Trophoblast cell (in vitro differentiated cells and primary cell): ENCODE measurements at regions not wholly inside any gene's neighbourhood (a gene's known extent, or its start where the extent isn't known, plus 50 kb on each side); places are given as distances from the start of the nearest gene placed in this dataset.
"Not testable (repeated sequence)": the region's sequence is repeated elsewhere in the genome, so short reads cannot be mapped to it uniquely, and the experiment has no call there.

Experiments used
- DNase-seq, 2 donors: peaks; one replicate each; pipeline ENCODE4 v3.0.0-alpha.2; 2016
- H2AFZ ChIP-seq: 2 replicates; pipeline ENCODE4 v1.6.1; 2013; ENCODE audit warnings: low read length, moderate library complexity, mild to moderate bottlenecking; ENCODE audit not compliant: insufficient read depth, poor library complexity
- H2AK5ac ChIP-seq: 2 replicates; pipeline ENCODE4 v1.6.1; 2013; ENCODE audit warnings: mild to moderate bottlenecking, low read length
- H2BK120ac ChIP-seq: 2 replicates; pipeline ENCODE4 v1.6.1; 2013; ENCODE audit warnings: low read length, mild to moderate bottlenecking, moderate library complexity; ENCODE audit not compliant: insufficient read depth, poor library complexity
- H2BK12ac ChIP-seq: 2 replicates; pipeline ENCODE4 v1.6.1; 2013; ENCODE audit warnings: mild to moderate bottlenecking, low read length, moderate library complexity
- H2BK5ac ChIP-seq: 2 replicates; pipeline ENCODE4 v1.6.1; 2013; ENCODE audit warnings: low read length, low read depth, moderate library complexity, mild to moderate bottlenecking; ENCODE audit not compliant: poor library complexity
- H3K14ac ChIP-seq: 2 replicates; pipeline ENCODE4 v1.6.1; 2013; ENCODE audit warnings: mild to moderate bottlenecking, low read length
- H3K18ac ChIP-seq: 2 replicates; pipeline ENCODE4 v1.6.1; 2013; ENCODE audit warnings: mild to moderate bottlenecking, low read length
- H3K23ac ChIP-seq: 2 replicates; pipeline ENCODE4 v1.6.1; 2013; ENCODE audit warnings: low read length
- H3K27ac ChIP-seq: 2 replicates; pipeline ENCODE4 v1.5.1; 2013; ENCODE audit warnings: low read depth, mild to moderate bottlenecking, inconsistent platforms, low read length, moderate library complexity
- H3K27me3 ChIP-seq: 2 replicates; pipeline ENCODE4 v1.6.1; 2013; ENCODE audit warnings: inconsistent platforms, mild to moderate bottlenecking, low read length, moderate library complexity; ENCODE audit not compliant: insufficient read depth
- H3K36me3 ChIP-seq, 2 experiments: 1 replicate in 1 of 2; 2 replicates in 1 of 2; pipeline ENCODE4 v1.6.1; 2013; ENCODE audit warnings: low read length in 2 of 2, mild to moderate bottlenecking in 2 of 2, moderate library complexity in 1 of 2; ENCODE audit not compliant: insufficient read depth in 2 of 2, control insufficient read depth in 1 of 2
- H3K4ac ChIP-seq: 2 replicates; pipeline ENCODE4 v1.6.1; 2013; ENCODE audit warnings: low read depth, mild to moderate bottlenecking, low read length, moderate library complexity
- H3K4me1 ChIP-seq, 2 experiments: 1 replicate in 1 of 2; 2 replicates in 1 of 2; pipeline ENCODE4 v1.6.1; 2013; ENCODE audit warnings: low read length in 2 of 2, mild to moderate bottlenecking in 2 of 2, moderate library complexity in 1 of 2; ENCODE audit not compliant: insufficient read depth in 2 of 2, control insufficient read depth in 1 of 2
- H3K4me2 ChIP-seq: 2 replicates; pipeline ENCODE4 v1.6.1; 2013; ENCODE audit warnings: inconsistent platforms, mild to moderate bottlenecking, low read length, moderate library complexity
- H3K4me3 ChIP-seq: 2 replicates; pipeline ENCODE4 v1.5.1; 2013; ENCODE audit warnings: mild to moderate bottlenecking, low read depth, low read length, inconsistent platforms
- H3K79me1 ChIP-seq: one replicate; pipeline ENCODE4 v1.6.1; 2013; ENCODE audit warnings: low read length
- H3K79me2 ChIP-seq: 2 replicates; pipeline ENCODE4 v1.6.1; 2013; ENCODE audit warnings: low read length, mild to moderate bottlenecking; ENCODE audit not compliant: control insufficient read depth, insufficient read depth, poor library complexity
- H3K9ac ChIP-seq: 2 replicates; pipeline ENCODE4 v1.6.1; 2013; ENCODE audit warnings: mild to moderate bottlenecking, low read length
- H3K9me3 ChIP-seq: 2 replicates; pipeline ENCODE4 v1.6.1; 2013; ENCODE audit warnings: low read depth, mild to moderate bottlenecking, control low read depth, inconsistent platforms, low read length; ENCODE audit not compliant: insufficient read depth
- H4K12ac ChIP-seq: 2 replicates; pipeline ENCODE4 v1.6.1; 2013; ENCODE audit warnings: low read depth, mild to moderate bottlenecking, low read length, moderate library complexity
- H4K8ac ChIP-seq: 2 replicates; pipeline ENCODE4 v1.6.1; 2013; ENCODE audit warnings: low read depth, mild to moderate bottlenecking, low read length, moderate library complexity
- H4K91ac ChIP-seq: one replicate; pipeline ENCODE4 v1.6.1; 2013; ENCODE audit warnings: low read depth, mild to moderate bottlenecking, low read length, moderate library complexity
- WGBS: extraction: QIAGEN DNeasy Blood & Tissue Kit; methylation state at CpG from one replicate; pipeline ENCODE4 v1.1.7; 2013; ENCODE audit warnings: missing lambda C conversion rate; ENCODE audit not compliant: insufficient read length, insufficient coverage; ENCODE audit errors: extremely low coverage; 5-methylcytosine and 5-hydroxymethylcytosine counted together

DNA sequence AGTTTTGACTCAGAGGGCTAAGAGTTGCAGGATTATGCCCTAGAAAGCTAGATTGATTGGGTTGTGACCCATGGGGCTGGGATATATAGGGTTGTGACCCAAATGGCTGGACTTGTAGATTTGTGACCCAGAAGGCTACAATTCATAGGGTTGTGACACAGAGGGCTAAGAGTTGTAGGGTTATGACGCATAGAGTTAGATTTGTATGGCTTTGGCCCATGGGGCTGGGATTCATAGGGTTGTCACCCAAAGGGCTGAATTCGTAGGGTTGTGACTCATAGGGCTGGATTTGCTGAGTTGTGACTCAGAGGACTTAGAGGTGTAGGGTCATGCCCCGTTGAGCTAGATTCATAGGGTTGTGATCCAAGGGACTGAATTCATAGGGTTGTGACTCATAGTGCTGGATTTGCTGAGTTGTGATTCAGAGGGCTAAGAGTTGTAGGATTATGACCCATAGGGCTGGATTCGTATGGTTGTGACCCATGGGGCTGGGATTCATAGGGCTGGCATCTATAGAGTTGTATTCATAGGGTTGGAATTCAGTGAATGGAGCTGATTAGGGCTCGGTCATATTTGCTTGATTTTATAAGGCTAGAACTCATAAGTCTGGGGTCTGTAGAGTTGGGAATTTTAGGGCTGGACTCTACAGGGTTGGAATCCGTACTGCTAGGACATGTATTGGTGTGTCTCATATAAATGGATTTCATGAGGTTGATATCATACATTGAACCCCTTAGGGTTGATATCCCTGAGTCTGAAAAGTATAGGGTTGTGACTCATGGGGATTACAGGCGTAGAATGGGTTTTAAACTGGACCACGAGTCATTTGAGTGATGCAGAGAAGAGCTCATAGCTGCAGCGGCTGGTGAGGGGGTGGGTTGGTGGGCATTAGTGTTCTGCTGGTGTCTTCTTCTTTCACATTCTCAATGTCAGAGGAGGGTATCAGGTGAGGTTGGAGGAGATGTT, 125.7 kb downstream of the CRLF2 start:
- no peaks in the 10 kb centered on the region for H3K79me2 ChIP-seq
- no peaks in the 10 kb centered on the region for H3K9me3 ChIP-seq

GRCh38 chrX:1085871-1086270, 126.6 kb downstream of the CRLF2 start:
- H3K27ac ChIP-seq, H3K79me1 ChIP-seq, H2AFZ ChIP-seq, H3K9me3 ChIP-seq, H4K8ac ChIP-seq, H4K12ac ChIP-seq, DNase-seq, H3K27me3 ChIP-seq, H3K4me3 ChIP-seq, H3K79me2 ChIP-seq, H2AK5ac ChIP-seq, H4K91ac ChIP-seq, H3K23ac ChIP-seq, H2BK5ac ChIP-seq, H3K9ac ChIP-seq, H3K36me3 ChIP-seq, H3K4ac ChIP-seq, H3K14ac ChIP-seq, H2BK120ac ChIP-seq, H3K4me1 ChIP-seq, H3K18ac ChIP-seq, H3K4me2 ChIP-seq, H2BK12ac ChIP-seq: not testable (repeated sequence)
- WGBS = no CpG with 5 or more reads among the region's 2 CpGs

More for the DNA sequence above, 125.7 kb downstream of the CRLF2 start:
- Histone ChIP-seq H2BK5ac (no peak overlapping the region), H3K18ac (no peak overlapping the region), H4K91ac (no peak overlapping the region), H3K36me3 (no peaks in the 10 kb centered on the region), H2BK12ac (no peak overlapping the region), H3K14ac (no peak overlapping the region), H3K79me1 (no peaks in the 10 kb centered on the region), H3K27ac (no peak overlapping the region), H4K12ac (no peak overlapping the region), H3K4me1 (no peaks in the 10 kb centered on the region), H2AFZ (no peak overlapping the region), H2BK120ac (no peak overlapping the region), H3K4ac (no peak overlapping the region), H3K4me3 (no peak overlapping the region), H2AK5ac (no peak overlapping the region), H3K9ac (no peak overlapping the region), H3K4me2 (no peak overlapping the region), H3K27me3 (no peaks in the 10 kb centered on the region), H3K23ac (no peak overlapping the region), H4K8ac (no peak overlapping the region)
- DNase-seq = no peak
- WGBS = no CpG with 5 or more reads among the region's 9 CpGs

- no peak overlapping the region for H2AFZ ChIP-seq
- no peak overlapping the region for H2BK120ac ChIP-seq
- no peaks in the 10 kb centered on the region for H3K4me1 ChIP-seq
- no peak overlapping the region for H4K8ac ChIP-seq
- no peaks in the 10 kb centered on the region for H3K9me3 ChIP-seq
- no peak for DNase-seq
- H3K4ac ChIP-seq = no peak overlapping the region
- no peak overlapping the region for H2BK5ac ChIP-seq
- H3K36me3 ChIP-seq = no peaks in the 10 kb centered on the region
- H3K27me3 ChIP-seq = no peaks in the 10 kb centered on the region
- no peak overlapping the region for H2BK12ac ChIP-seq
- no peak overlapping the region for H3K23ac ChIP-seq
- no peaks in the 10 kb centered on the region for H3K79me2 ChIP-seq
- no peak overlapping the region for H4K91ac ChIP-seq
- H3K4me2 ChIP-seq = no peak overlapping the region
- H3K18ac ChIP-seq = no peak overlapping the region
- no CpG with 5 or more reads among the region's 6 CpGs for WGBS
- H3K79me1 ChIP-seq = no peaks in the 10 kb centered on the region
- no peak overlapping the region for H3K4me3 ChIP-seq
- no peak overlapping the region for H2AK5ac ChIP-seq
- no peak overlapping the region for H3K27ac ChIP-seq
- no peak overlapping the region for H4K12ac ChIP-seq
- H3K14ac ChIP-seq = no peak overlapping the region
- H3K9ac ChIP-seq = no peak overlapping the region
Observed at GRCh38 chrX:1084689-1085088, 127.8 kb downstream of the CRLF2 start.

DNA sequence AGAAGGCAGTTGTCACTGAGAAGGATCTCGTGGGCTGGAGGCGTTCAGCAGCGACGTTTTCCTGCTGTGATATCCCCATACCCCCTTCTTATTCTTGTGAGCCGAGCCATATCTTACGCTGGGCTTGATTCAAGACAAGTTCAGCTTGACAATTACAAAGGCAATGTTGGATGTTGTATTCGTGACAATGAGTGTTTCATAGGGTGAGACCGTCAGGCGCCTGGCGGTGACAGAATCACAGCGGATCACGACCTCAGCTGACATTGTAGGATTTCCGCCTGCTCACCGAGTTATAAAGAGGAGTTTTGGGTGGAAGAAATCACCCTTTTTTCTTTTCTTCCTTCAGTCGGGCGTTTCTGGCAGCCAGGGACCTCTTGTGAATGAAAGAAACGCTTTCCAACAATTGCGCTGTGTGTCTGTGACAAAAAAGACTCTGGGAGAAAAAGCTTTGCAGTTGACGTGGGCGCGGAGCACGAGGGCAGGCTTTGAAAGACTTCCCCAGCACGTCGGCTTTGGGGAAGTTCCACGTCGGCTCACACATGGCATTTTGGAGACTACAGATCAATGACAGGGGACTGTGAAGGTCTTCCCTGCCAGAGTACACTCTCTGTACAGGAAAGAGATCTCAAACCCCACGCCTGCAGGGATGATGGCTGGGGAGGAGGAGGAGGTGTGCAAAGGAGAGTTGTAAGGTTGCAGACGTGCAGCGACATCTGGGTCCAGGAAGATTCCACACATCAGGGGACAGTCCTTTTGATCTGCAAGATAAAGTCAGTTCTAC, 135.4 kb downstream of the CRLF2 start:
- DNase-seq = no peak
- Histone ChIP-seq H4K91ac (no peak overlapping the region), H3K9me3 (peaks cover 2% of the 10 kb centered on the region), H2AK5ac (no peak overlapping the region), H3K4me3 (no peak overlapping the region), H3K79me2 (no peaks in the 10 kb centered on the region), H4K12ac (no peak overlapping the region), H3K9ac (no peak overlapping the region), H2BK120ac (no peak overlapping the region), H4K8ac (no peak overlapping the region), H3K18ac (no peak overlapping the region), H3K27ac (no peak overlapping the region), H3K4me2 (no peak overlapping the region), H3K14ac (no peak overlapping the region), H2AFZ (no peak overlapping the region), H3K79me1 (no peaks in the 10 kb centered on the region), H2BK12ac (no peak overlapping the region), H3K4ac (no peak overlapping the region), H2BK5ac (no peak overlapping the region), H3K4me1 (no peaks in the 10 kb centered on the region), H3K27me3 (no peaks in the 10 kb centered on the region), H3K36me3 (no peaks in the 10 kb centered on the region), H3K23ac (no peak overlapping the region)
- no CpG with 5 or more reads among the region's 29 CpGs for WGBS
